ENCODE measurements at regions not wholly inside any gene's neighbourhood (a gene's known extent, or its start where the extent isn't known, plus 50 kb on each side); places are given as distances from the start of the nearest gene placed in this dataset.

- POLR2A ChIA-PET = no interaction called here
- Histone ChIP-seq H3K4me1 (ENCODE audit: insufficient read depth, low read length) (no peaks in the 10 kb centered on the region), H3K36me3 (replicated peaks in 1 of 2; ENCODE audit: control insufficient read depth in 1 of 2, insufficient read depth in 2 of 2, low read length in 2 of 2) (no peaks in the 10 kb centered on the region), H2AFZ (ENCODE audit: low read length) (no peak overlapping the region), H3K27me3 (ENCODE audit: control insufficient read depth in 1 of 2, insufficient read depth in 2 of 2, low read length in 2 of 2) (no peaks in the 10 kb centered on the region), H3K79me2 (ENCODE audit: insufficient read depth, low read length) (no peaks in the 10 kb centered on the region), H3K4me2 (ENCODE audit: low read depth, low read length) (no peak overlapping the region), H3K27ac (ENCODE audit: extremely low read length, insufficient read depth, low read length) (no peak overlapping the region), H3K4me3 (replicated peaks in 1 of 3; ENCODE audit: insufficient read depth in 1 of 3, low read depth in 2 of 3, low read length in 3 of 3) (no peak overlapping the region), H4K20me1 (ENCODE audit: insufficient read depth, low read length) (no peaks in the 10 kb centered on the region), H3K9ac (ENCODE audit: insufficient read depth, low read depth, low read length) (no peak overlapping the region), H3K9me3 (ENCODE audit: low read length) (no peaks in the 10 kb centered on the region)
- DNase-seq (ENCODE audit: low spot score) (no peak), FAIRE-seq (no peak), ATAC-seq (no peak)
- no TSS peak for BruUV-seq (replicated peaks)
- WGBS (ENCODE audit: low lambda C conversion rate) = 3% methylated on average over 3 of the region's 3 CpGs
- in situ Hi-C loops (cut with HindIII; ENCODE audit: extremely low pct_ligation_motif_present, low pct_unique_long_range_greater_than_20kb) = no loop called here
- TF ChIP-seq, protein P1, sequence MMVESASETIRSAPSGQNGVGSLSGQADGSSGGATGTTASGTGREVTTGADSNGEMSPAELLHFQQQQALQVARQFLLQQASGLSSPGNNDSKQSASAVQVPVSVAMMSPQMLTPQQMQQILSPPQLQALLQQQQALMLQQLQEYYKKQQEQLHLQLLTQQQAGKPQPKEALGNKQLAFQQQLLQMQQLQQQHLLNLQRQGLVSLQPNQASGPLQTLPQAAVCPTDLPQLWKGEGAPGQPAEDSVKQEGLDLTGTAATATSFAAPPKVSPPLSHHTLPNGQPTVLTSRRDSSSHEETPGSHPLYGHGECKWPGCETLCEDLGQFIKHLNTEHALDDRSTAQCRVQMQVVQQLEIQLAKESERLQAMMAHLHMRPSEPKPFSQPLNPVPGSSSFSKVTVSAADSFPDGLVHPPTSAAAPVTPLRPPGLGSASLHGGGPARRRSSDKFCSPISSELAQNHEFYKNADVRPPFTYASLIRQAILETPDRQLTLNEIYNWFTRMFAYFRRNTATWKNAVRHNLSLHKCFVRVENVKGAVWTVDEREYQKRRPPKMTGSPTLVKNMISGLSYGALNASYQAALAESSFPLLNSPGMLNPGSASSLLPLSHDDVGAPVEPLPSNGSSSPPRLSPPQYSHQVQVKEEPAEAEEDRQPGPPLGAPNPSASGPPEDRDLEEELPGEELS (CRISPR knock-in tag; IDR thresholded peaks at IDR 0.05) = no peak
- TF ChIP-seq, protein P2, sequence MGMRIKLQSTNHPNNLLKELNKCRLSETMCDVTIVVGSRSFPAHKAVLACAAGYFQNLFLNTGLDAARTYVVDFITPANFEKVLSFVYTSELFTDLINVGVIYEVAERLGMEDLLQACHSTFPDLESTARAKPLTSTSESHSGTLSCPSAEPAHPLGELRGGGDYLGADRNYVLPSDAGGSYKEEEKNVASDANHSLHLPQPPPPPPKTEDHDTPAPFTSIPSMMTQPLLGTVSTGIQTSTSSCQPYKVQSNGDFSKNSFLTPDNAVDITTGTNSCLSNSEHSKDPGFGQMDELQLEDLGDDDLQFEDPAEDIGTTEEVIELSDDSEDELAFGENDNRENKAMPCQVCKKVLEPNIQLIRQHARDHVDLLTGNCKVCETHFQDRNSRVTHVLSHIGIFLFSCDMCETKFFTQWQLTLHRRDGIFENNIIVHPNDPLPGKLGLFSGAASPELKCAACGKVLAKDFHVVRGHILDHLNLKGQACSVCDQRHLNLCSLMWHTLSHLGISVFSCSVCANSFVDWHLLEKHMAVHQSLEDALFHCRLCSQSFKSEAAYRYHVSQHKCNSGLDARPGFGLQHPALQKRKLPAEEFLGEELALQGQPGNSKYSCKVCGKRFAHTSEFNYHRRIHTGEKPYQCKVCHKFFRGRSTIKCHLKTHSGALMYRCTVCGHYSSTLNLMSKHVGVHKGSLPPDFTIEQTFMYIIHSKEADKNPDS (CRISPR knock-in tag; IDR thresholded peaks at IDR 0.05) = no peak
- TF ChIP-seq AFF4 (CRISPR knock-in tag; IDR thresholded peaks at IDR 0.05) (no peak), CCAR2 (optimal IDR thresholded peaks at IDR 0.05; ENCODE audit: low read depth, low read length) (no peak), DMAP1 (CRISPR knock-in tag; IDR thresholded peaks at IDR 0.05) (no peak)
- TF ChIP-seq, protein P3, sequence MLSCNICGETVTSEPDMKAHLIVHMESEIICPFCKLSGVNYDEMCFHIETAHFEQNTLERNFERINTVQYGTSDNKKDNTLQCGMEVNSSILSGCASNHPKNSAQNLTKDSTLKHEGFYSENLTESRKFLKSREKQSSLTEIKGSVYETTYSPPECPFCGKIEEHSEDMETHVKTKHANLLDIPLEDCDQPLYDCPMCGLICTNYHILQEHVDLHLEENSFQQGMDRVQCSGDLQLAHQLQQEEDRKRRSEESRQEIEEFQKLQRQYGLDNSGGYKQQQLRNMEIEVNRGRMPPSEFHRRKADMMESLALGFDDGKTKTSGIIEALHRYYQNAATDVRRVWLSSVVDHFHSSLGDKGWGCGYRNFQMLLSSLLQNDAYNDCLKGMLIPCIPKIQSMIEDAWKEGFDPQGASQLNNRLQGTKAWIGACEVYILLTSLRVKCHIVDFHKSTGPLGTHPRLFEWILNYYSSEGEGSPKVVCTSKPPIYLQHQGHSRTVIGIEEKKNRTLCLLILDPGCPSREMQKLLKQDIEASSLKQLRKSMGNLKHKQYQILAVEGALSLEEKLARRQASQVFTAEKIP (CRISPR knock-in tag; IDR thresholded peaks at IDR 0.05; ENCODE audit: borderline replicate concordance) = no peak
- CTCF ChIA-PET (ENCODE audit: low intra/inter-chr PET ratio, low total read pairs) = no interaction called here
- intact Hi-C loops (cut with micrococcal nuclease; ENCODE audit: unreplicated experiment) = no loop called here
These were observed 760.4 kb upstream of the PCDH20 start for GRCh38 chr13:62176051-62176450.
